WTC11 (cell line): ENCODE measurements at regions not wholly inside any gene's neighbourhood (a gene's known extent, or its start where the extent isn't known, plus 50 kb on each side); places are given as distances from the start of the nearest gene placed in this dataset.

ENCODE experiments used
- ATAC-seq: fragments of 200-7000 bp; cut with Tn5 transposase; 2 replicates; pipeline ENCODE4 v1.10.0; 2021; ENCODE audit warnings: mild to moderate bottlenecking, moderate library complexity
- CTCF ChIA-PET: fragments of 300-600 bp; sonication (Branson Sonifier 250); formaldehyde crosslinking; loops from one replicate; lab custom pipeline; 2021; ENCODE audit warnings: antibody characterized with exemption; lab: Charles Lee
- POLR2A ChIA-PET: fragments of 350-600 bp; sonication (Branson Sonifier 250); formaldehyde crosslinking; loops from one replicate; lab custom pipeline; 2021; ENCODE audit warnings: antibody characterized with exemption; lab: Charles Lee
- DNase-seq: peaks from one replicate; pipeline ENCODE4 v3.0.0; 2021; ENCODE audit warnings: low spot score
- H3K27ac Mint-ChIP-seq: 2 replicates; pipeline ENCODE4 v1.8.0; 2021; ENCODE audit warnings: mixed read lengths
- H3K27me3 Mint-ChIP-seq: 2 replicates; pipeline ENCODE4 v1.8.0; 2021; ENCODE audit warnings: low read depth, mild to moderate bottlenecking, moderate library complexity, mixed read lengths
- H3K36me3 Mint-ChIP-seq: 2 replicates; pipeline ENCODE4 v1.8.0; 2021; ENCODE audit warnings: mixed read lengths
- H3K4me1 Mint-ChIP-seq: 2 replicates; pipeline ENCODE4 v1.8.0; 2022; ENCODE audit warnings: mixed read lengths
- H3K4me3 Mint-ChIP-seq: 2 replicates; pipeline ENCODE4 v1.8.0; 2021; ENCODE audit warnings: mild to moderate bottlenecking, moderate library complexity, mixed read lengths
- H3K9me3 Mint-ChIP-seq: 2 replicates; pipeline ENCODE4 v1.8.0; 2021; ENCODE audit warnings: mixed read lengths
- ARID4B ChIP-seq: sonication (generic); formaldehyde crosslinking; IDR thresholded peaks from 2 replicates; pipeline ENCODE4 v1.8.0; 2023; ENCODE audit warnings: missing genetic modification reagents, mild to moderate bottlenecking, borderline replicate concordance
- CBFB ChIP-seq: sonication (generic); formaldehyde crosslinking; IDR thresholded peaks from 2 replicates; pipeline ENCODE4 v1.8.1; 2022; ENCODE audit warnings: mild to moderate bottlenecking, low read depth, missing genetic modification reagents
- CREB1 ChIP-seq: sonication (generic); formaldehyde crosslinking; IDR thresholded peaks from 2 replicates; pipeline ENCODE4 v1.8.0; 2023; ENCODE audit warnings: mild to moderate bottlenecking, missing genetic modification reagents
- ERG ChIP-seq: fragments of 250-450 bp; sonication (Bioruptor Pico); IDR thresholded peaks from 2 replicates; pipeline ENCODE4 v1.8.0; 2021; ENCODE audit warnings: mild to moderate bottlenecking
- FOXJ3 ChIP-seq: sonication (generic); formaldehyde crosslinking; IDR thresholded peaks from 2 replicates; pipeline ENCODE4 v1.9.0; 2021; ENCODE audit warnings: missing genetic modification reagents, mild to moderate bottlenecking, borderline replicate concordance
- FOXP1 ChIP-seq: sonication (generic); formaldehyde crosslinking; IDR thresholded peaks from 2 replicates; pipeline ENCODE4 v1.8.0; 2022; ENCODE audit warnings: missing genetic modification reagents, mild to moderate bottlenecking, moderate library complexity, borderline replicate concordance
- FOXP4 ChIP-seq: sonication (generic); formaldehyde crosslinking; IDR thresholded peaks from 2 replicates; pipeline ENCODE4 v1.8.0; 2022; ENCODE audit warnings: mild to moderate bottlenecking, missing genetic modification reagents
- IRF1 ChIP-seq: sonication (generic); formaldehyde crosslinking; IDR thresholded peaks from 2 replicates; pipeline ENCODE4 v1.8.0; 2023; ENCODE audit warnings: missing genetic modification reagents
- MAX ChIP-seq: sonication (generic); formaldehyde crosslinking; IDR thresholded peaks from 2 replicates; pipeline ENCODE4 v1.8.0; 2022; ENCODE audit warnings: mild to moderate bottlenecking, missing genetic modification reagents
- NR3C1 ChIP-seq: sonication (generic); formaldehyde crosslinking; conservative IDR thresholded peaks from 2 replicates; pipeline ENCODE4 v1.8.1; 2023; ENCODE audit warnings: low read depth, mild to moderate bottlenecking, missing genetic modification reagents
- PRDM15 ChIP-seq: sonication (generic); formaldehyde crosslinking; IDR thresholded peaks from 2 replicates; pipeline ENCODE4 v1.8.0; 2022; ENCODE audit warnings: missing genetic modification reagents
- SMAD4 ChIP-seq: sonication (generic); formaldehyde crosslinking; IDR thresholded peaks from 2 replicates; pipeline ENCODE4 v1.8.0; 2022; ENCODE audit warnings: mild to moderate bottlenecking, missing genetic modification reagents
- SOX15 ChIP-seq: fragments of 250-450 bp; sonication (Bioruptor Pico); IDR thresholded peaks from 2 replicates; pipeline ENCODE4 v1.9.0; 2021; ENCODE audit warnings: mild to moderate bottlenecking
- USF1 ChIP-seq: sonication (generic); formaldehyde crosslinking; IDR thresholded peaks from 2 replicates; pipeline ENCODE4 v1.8.0; 2022; ENCODE audit warnings: mild to moderate bottlenecking, missing genetic modification reagents
- ZMAT4 ChIP-seq: fragments of 250-450 bp; sonication (Bioruptor Pico); IDR thresholded peaks from 2 replicates; pipeline ENCODE4 v1.9.0; 2021; ENCODE audit warnings: mild to moderate bottlenecking
- ZNF423 ChIP-seq: fragments of 250-450 bp; sonication (Bioruptor Pico); IDR thresholded peaks from 2 replicates; pipeline ENCODE4 v2.1.2; 2022; ENCODE audit warnings: mild to moderate bottlenecking, moderate library complexity

- no peak for TF ChIP-seq ZMAT4
- TF ChIP-seq ARID4B (CRISPR knock-in tag) = no peak
- TF ChIP-seq SMAD4 (CRISPR knock-in tag) = no peak
- no peak for TF ChIP-seq PRDM15 (CRISPR knock-in tag)
- no peak for TF ChIP-seq FOXP1 (CRISPR knock-in tag)
Measured at GRCh38 chr9:126085170-126085569, 241.5 kb upstream of the MVB12B start (continued).

- H3K36me3 Mint-ChIP-seq = no peaks in the 10 kb centered on the region
- DNase-seq (no peak), ATAC-seq (no peak)
- no peak overlapping the region for H3K27ac Mint-ChIP-seq
- no peak for TF ChIP-seq SOX15 (CRISPR knock-in tag)
- TF ChIP-seq FOXP4 (CRISPR knock-in tag) = no peak
- TF ChIP-seq USF1 (CRISPR knock-in tag) = no peak
- TF ChIP-seq FOXJ3 = no peak
- no peak for TF ChIP-seq NR3C1 (CRISPR knock-in tag)
- TF ChIP-seq MAX = no peak
- no peak for TF ChIP-seq CBFB (CRISPR knock-in tag)
- TF ChIP-seq ZNF423 (CRISPR knock-in tag) = no peak
- TF ChIP-seq ARID4B (CRISPR knock-in tag) = no peak
- TF ChIP-seq CREB1 (CRISPR knock-in tag) = no peak
- no peak for TF ChIP-seq ERG (CRISPR knock-in tag)
- no peak for TF ChIP-seq IRF1 (CRISPR knock-in tag)
- peaks cover 4% of the 10 kb centered on the region for H3K9me3 Mint-ChIP-seq
- no peak overlapping the region for H3K4me3 Mint-ChIP-seq
- H3K4me1 Mint-ChIP-seq = peaks cover 4% of the 10 kb centered on the region; the same call in 1 of the 2 replicates
- POLR2A ChIA-PET = no interaction called here
- H3K27me3 Mint-ChIP-seq = peaks cover 3% of the 10 kb centered on the region; the same call in 1 of the 2 replicates
- CTCF ChIA-PET = no interaction called here
Measured at GRCh38 chr9:126088336-126088735, 238.3 kb upstream of the MVB12B start.
